ENCODE measurements at regions not wholly inside any gene's neighbourhood (a gene's known extent, or its start where the extent isn't known, plus 50 kb on each side); places are given as distances from the start of the nearest gene placed in this dataset.

GRCh38 chr10:130958003-130958402 is 353.5 kb downstream of the TCERG1L start:
- TF ChIP-seq, protein P1, sequence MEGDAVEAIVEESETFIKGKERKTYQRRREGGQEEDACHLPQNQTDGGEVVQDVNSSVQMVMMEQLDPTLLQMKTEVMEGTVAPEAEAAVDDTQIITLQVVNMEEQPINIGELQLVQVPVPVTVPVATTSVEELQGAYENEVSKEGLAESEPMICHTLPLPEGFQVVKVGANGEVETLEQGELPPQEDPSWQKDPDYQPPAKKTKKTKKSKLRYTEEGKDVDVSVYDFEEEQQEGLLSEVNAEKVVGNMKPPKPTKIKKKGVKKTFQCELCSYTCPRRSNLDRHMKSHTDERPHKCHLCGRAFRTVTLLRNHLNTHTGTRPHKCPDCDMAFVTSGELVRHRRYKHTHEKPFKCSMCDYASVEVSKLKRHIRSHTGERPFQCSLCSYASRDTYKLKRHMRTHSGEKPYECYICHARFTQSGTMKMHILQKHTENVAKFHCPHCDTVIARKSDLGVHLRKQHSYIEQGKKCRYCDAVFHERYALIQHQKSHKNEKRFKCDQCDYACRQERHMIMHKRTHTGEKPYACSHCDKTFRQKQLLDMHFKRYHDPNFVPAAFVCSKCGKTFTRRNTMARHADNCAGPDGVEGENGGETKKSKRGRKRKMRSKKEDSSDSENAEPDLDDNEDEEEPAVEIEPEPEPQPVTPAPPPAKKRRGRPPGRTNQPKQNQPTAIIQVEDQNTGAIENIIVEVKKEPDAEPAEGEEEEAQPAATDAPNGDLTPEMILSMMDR (IDR thresholded peaks at IDR 0.05), result no peak
- TF ChIP-seq POLR2A (IDR thresholded peaks at IDR 0.05), result no peak
